ENCODE measurements at regions not wholly inside any gene's neighbourhood (a gene's known extent, or its start where the extent isn't known, plus 50 kb on each side); places are given as distances from the start of the nearest gene placed in this dataset.

DNA sequence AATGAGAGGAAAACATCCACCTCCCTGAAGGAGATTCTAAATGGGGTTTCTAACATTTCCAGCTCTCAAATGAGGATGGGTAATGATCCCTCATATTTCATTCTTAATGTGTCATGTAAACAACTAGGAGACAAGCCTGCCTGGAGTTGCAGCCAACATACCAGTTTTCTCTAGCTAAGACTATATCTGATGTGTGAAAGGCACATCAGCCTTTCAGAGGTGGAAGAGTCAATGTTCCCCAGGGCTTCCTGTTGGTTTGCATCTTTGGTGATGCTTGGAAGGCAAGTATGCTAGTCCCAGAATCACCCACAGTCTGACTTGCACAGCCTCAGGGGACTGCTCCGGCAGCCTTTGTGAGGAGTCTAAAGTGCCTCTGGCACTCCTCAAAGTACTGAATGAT lies 921.2 kb downstream of the SQOR start:
- TF ChIP-seq, protein P1, sequence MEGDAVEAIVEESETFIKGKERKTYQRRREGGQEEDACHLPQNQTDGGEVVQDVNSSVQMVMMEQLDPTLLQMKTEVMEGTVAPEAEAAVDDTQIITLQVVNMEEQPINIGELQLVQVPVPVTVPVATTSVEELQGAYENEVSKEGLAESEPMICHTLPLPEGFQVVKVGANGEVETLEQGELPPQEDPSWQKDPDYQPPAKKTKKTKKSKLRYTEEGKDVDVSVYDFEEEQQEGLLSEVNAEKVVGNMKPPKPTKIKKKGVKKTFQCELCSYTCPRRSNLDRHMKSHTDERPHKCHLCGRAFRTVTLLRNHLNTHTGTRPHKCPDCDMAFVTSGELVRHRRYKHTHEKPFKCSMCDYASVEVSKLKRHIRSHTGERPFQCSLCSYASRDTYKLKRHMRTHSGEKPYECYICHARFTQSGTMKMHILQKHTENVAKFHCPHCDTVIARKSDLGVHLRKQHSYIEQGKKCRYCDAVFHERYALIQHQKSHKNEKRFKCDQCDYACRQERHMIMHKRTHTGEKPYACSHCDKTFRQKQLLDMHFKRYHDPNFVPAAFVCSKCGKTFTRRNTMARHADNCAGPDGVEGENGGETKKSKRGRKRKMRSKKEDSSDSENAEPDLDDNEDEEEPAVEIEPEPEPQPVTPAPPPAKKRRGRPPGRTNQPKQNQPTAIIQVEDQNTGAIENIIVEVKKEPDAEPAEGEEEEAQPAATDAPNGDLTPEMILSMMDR (conservative IDR thresholded peaks at IDR 0.05; ENCODE audit: low read depth, low read length): no peak
- TF ChIP-seq EZH2 (IDR thresholded peaks at IDR 0.05; ENCODE audit: borderline replicate concordance, low read depth, low read length, poor library complexity, severe bottlenecking): no peak
